Limb (tissue), 2 donors: ENCODE measurements at regions not wholly inside any gene's neighbourhood (a gene's known extent, or its start where the extent isn't known, plus 50 kb on each side); places are given as distances from the start of the nearest gene placed in this dataset.
"Not testable (repeated sequence)": the region's sequence is repeated elsewhere in the genome, so short reads cannot be mapped to it uniquely, and the experiment has no call there.

ENCODE experiments used
- DNase-seq, 2 donors: peaks; one replicate each; pipeline ENCODE4 v3.0.0-alpha.2; 2016; ENCODE audit errors: extremely low spot score in 2 of 2

DNA sequence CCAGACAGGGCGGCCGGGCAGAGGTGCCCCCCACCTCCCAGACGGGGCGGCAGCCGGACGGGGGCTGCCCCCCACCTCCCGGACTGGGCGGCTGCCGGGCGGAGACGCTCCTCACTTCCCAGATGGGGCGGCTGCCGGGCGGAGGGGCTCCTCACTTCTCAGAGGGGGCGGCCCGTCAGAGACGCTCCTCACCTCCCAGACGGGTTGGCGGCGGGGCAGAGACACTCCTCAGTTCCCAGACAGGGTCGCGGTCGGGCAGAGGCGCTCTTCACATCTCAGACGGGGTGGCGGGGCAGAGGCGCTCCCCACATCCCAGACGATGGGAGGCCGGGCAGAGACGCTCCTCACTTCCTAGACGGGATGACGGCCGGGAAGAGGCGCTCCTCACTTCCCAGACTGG is 68.5 kb upstream of the GPC4 start:
- DNase-seq = not testable (repeated sequence)

- DNase-seq = peak in 1 of 2 donors; percentile 2
These were observed 67.0 kb upstream of the GPC4 start for GRCh38 chrX:133482056-133482952.

GRCh38 chrX:133477986-133478385 is 62.7 kb upstream of the GPC4 start:
- DNase-seq = peak in 1 of 2 donors; percentile 19

GRCh38 chrX:133475953-133476352 is 60.7 kb upstream of the GPC4 start:
- no peak for DNase-seq

DNA sequence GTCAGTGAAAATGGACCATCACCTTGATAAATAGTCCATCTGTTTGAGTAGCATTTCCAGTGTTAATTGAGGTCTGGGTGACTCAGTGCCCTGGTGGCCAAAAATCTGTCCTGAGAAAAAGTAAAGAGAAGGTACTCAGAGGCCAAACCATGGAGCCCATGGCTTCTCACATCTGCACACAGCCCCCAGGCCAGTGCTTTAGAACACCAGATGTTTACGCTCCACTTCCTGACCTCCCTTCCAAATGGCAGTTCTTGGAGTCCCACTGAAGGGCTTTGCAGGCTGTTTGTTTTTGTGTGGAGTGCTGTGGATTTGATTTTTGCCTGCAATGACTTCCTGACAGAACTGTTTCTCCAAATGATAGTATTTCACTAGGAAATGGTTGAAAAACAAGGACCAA is 60.2 kb upstream of the GPC4 start:
- no peak for DNase-seq

GRCh38 chrX:133474574-133474973 is 59.3 kb upstream of the GPC4 start:
- no peak for DNase-seq

GRCh38 chrX:133473451-133473850 is 58.2 kb upstream of the GPC4 start:
- DNase-seq = no peak

DNA sequence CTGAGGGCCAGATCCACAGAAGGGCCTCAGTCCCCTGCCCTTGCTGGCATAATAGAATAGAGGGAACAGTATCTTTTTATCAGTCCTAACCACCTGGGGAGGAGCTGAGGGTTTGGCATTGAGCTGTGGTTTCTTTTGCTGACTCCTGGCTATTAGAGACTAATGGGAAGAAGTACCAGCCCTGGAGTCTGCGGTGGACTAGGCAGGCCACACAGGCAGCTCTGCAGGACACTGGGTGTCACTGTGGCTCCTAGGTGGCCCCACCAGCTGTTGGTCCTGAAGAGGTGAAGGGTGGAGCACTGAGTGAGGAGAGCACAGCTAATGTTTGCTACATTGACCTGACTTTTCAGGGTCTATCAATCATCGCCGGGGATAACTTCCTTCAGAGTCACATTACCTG is 52.8 kb upstream of the GPC4 start:
- no peak for DNase-seq

DNA sequence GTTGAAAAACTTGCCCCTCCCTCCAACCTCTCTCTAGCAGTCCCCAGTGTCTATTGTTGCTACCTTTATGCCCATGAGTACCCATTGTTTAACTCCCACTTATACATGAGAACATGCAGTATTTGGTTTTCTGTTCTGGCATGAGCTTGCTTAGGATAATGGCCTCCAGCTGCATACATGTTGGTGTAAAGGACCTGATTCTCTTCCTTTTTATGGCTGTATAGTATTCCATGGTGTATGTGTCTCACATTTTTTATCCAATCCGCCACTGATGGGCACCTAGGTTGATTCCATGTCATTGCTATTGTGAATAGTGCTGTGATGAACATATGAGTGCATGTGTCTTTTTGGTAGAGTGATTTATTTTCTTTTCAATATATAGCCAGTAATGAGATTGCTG is 50.0 kb upstream of the GPC4 start:
- no peak for DNase-seq
